H1 (cell line): ENCODE measurements at regions not wholly inside any gene's neighbourhood (a gene's known extent, or its start where the extent isn't known, plus 50 kb on each side); places are given as distances from the start of the nearest gene placed in this dataset.
A peak's percentile ranks its signal among the peaks of the same experiment; 100 is the strongest.

Source experiments
- BCL11A ChIP-seq, 2 experiments: IDR thresholded peaks; one replicate each; pipeline ENCODE4 v1.6.1; 2011; ENCODE audit warnings: low read depth in 2 of 2, low read length in 2 of 2, mild to moderate bottlenecking in 2 of 2
- CBX8 ChIP-seq: fragments of 300-800, 300-1000 bp; sonication (generic); IDR thresholded peaks from 2 replicates; pipeline ENCODE4 v1.7.1; 2016; ENCODE audit warnings: low read depth, low read length, borderline replicate concordance
- CTCF ChIP-seq, 3 experiments: IDR thresholded peaks; 1 replicate in 2 of 3; 2 replicates in 1 of 3; pipeline versions ENCODE4 v1.5.1 to v1.6.1; 2011; ENCODE audit warnings: low read length in 3 of 3, mild to moderate bottlenecking in 3 of 3, inconsistent platforms in 2 of 3, low read depth in 1 of 3, moderate library complexity in 1 of 3; ENCODE audit not compliant: insufficient read depth in 1 of 3; ENCODE audit errors: control extremely low read depth in 1 of 3
- EP300 ChIP-seq, 2 experiments: IDR thresholded peaks; 1 replicate in 1 of 2; 2 replicates in 1 of 2; pipeline ENCODE4 v1.6.1; 2011 to 2012; ENCODE audit warnings: low read depth in 2 of 2, low read length in 2 of 2, mild to moderate bottlenecking in 2 of 2, borderline replicate concordance in 1 of 2, inconsistent platforms in 1 of 2, moderate library complexity in 1 of 2
- POLR2A ChIP-seq, 2 experiments: IDR thresholded peaks; 1 replicate in 1 of 2; 2 replicates in 1 of 2; pipeline ENCODE4 v1.6.1; 2011; ENCODE audit warnings: low read depth in 2 of 2, low read length in 2 of 2, mild to moderate bottlenecking in 2 of 2; ENCODE audit errors: control extremely low read depth in 1 of 2
- RFX5 ChIP-seq: IDR thresholded peaks from 2 replicates; pipeline ENCODE4 v1.6.1; 2011; ENCODE audit warnings: low read depth, low read length, improper control_type of control experiment, borderline replicate concordance
- RNF2 ChIP-seq: fragments of 200-900, 300-1000 bp; sonication (generic); IDR thresholded peaks from 2 replicates; pipeline ENCODE4 v1.7.1; 2016; ENCODE audit warnings: borderline replicate concordance, low read depth, mild to moderate bottlenecking, antibody characterized with exemption, low read length; ENCODE audit not compliant: poor library complexity, severe bottlenecking; ENCODE audit errors: missing control alignments
- USF2 ChIP-seq: IDR thresholded peaks from 2 replicates; pipeline ENCODE4 v1.6.1; 2011; ENCODE audit warnings: low read length, improper control_type of control experiment
- ZNF274 ChIP-seq: IDR thresholded peaks from 2 replicates; pipeline ENCODE4 v1.7.0; 2012; ENCODE audit warnings: low read length, borderline replicate concordance; ENCODE audit errors: extremely low read depth

GRCh38 chr4:85084371-85085094 is 118.0 kb upstream of the WDFY3 start:
- TF ChIP-seq EP300 (IDR thresholded peaks at IDR 0.05; ENCODE audit: borderline replicate concordance in 1 of 2, low read depth in 2 of 2, low read length in 2 of 2), result no peak
- no peak for TF ChIP-seq USF2
- TF ChIP-seq ZNF274, result no peak
- TF ChIP-seq POLR2A (IDR thresholded peaks at IDR 0.05; ENCODE audit: control extremely low read depth in 1 of 2, low read depth in 2 of 2, low read length in 2 of 2), result no peak
- no peak for TF ChIP-seq RNF2
- TF ChIP-seq CBX8, result no peak
- peak in 2 of 3 experiments; percentile 48 to 60; a peak in 2 of 4 replicates for TF ChIP-seq CTCF (IDR thresholded peaks at IDR 0.05; ENCODE audit: control extremely low read depth in 1 of 3, insufficient read depth in 1 of 3, low read depth in 1 of 3, low read length in 3 of 3)
- TF ChIP-seq RFX5, result no peak
- TF ChIP-seq BCL11A (IDR thresholded peaks at IDR 0.05; ENCODE audit: low read depth in 2 of 2, low read length in 2 of 2), result no peak
